HG02884 (cell line): ENCODE measurements at regions not wholly inside any gene's neighbourhood (a gene's known extent, or its start where the extent isn't known, plus 50 kb on each side); places are given as distances from the start of the nearest gene placed in this dataset.
"Not testable (repeated sequence)": the region's sequence is repeated elsewhere in the genome, so short reads cannot be mapped to it uniquely, and the experiment has no call there.

Source experiments
- ATAC-seq: cut with Tn5 transposase; IDR thresholded peaks from one replicate; pipeline ENCODE4 v1.9.1; 2021; ENCODE audit warnings: mild to moderate bottlenecking, moderate library complexity; ENCODE audit not compliant: unreplicated experiment

DNA sequence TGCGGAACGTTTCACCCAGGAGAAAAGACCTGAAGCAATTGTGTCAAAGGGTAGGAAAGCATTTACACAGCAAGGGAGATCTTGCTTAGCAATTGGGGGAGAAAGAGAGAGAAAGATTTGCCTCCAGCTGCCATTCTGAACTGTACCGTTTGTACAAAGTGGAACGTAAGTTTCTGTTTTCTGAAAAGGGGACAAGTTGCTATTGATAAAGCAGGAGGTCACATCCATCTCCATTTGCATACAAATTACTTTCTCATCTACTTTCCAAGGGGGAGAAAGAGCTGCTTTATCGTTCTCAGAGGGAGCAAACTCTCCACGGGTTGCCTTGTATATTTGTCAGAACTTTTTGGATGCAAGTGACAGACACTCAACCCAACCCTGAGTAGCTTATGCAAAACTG is 92.0 kb upstream of the CARD11 start:
- ATAC-seq: no peak

GRCh38 chr7:3138206-3138605 is 94.5 kb upstream of the CARD11 start:
- ATAC-seq: no peak

DNA sequence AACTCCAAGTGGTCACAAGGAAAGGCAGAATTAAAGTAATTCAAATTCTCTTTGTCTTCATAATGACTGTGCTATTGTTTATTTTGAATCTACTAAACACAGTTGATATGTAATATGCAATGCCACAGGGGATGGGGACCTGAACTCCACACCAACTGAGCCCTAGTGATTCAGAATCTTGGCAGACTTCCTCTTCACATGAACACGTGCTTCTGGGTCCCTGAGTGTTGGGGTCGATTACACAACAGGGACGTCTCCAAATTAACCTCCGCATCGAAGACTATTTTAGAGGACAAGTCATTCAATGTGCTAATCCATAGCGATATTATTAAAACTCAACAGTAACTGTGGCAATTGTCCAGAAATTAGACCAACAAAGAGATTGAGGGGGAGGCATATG is 95.3 kb upstream of the CARD11 start:
- ATAC-seq: no peak

DNA sequence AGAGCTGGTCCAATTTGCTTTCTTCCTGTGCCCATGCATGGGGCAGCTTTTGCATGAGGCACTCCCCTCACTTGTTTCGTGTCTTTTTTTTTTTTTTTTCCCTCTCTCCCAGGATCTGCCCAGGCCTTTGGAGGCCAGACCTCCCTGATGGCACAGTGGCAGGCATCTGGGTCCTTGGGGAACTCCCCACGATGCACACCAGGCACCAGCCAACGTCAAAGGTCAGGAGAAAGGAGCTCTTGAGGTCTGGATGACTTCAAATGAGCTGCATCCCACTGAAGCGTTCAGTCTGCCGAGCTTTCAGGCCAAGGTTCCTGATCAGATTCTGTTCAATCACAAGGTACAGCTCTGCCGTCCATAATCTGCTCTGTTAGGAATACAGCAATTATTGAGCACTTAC is 97.2 kb upstream of the CARD11 start:
- ATAC-seq: no peak

DNA sequence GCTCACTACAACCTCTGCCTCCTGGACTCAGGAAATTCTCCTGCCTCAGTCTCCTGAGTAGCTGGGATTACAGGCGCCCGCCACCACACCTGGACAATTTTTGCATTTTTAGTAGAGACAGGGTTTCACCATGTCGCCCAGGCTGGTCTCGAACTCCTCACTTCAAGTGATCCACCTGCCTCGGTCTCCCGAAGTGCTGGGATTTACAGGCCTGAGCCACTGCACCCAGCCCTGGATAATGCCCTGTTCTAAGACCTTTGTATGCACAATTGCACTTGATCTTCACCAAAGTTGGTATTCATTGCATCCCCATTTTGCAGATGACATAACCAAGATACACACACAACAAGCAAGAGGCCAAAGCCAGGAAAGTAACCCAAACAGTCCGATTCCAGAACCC is 97.7 kb upstream of the CARD11 start:
- no peak for ATAC-seq

DNA sequence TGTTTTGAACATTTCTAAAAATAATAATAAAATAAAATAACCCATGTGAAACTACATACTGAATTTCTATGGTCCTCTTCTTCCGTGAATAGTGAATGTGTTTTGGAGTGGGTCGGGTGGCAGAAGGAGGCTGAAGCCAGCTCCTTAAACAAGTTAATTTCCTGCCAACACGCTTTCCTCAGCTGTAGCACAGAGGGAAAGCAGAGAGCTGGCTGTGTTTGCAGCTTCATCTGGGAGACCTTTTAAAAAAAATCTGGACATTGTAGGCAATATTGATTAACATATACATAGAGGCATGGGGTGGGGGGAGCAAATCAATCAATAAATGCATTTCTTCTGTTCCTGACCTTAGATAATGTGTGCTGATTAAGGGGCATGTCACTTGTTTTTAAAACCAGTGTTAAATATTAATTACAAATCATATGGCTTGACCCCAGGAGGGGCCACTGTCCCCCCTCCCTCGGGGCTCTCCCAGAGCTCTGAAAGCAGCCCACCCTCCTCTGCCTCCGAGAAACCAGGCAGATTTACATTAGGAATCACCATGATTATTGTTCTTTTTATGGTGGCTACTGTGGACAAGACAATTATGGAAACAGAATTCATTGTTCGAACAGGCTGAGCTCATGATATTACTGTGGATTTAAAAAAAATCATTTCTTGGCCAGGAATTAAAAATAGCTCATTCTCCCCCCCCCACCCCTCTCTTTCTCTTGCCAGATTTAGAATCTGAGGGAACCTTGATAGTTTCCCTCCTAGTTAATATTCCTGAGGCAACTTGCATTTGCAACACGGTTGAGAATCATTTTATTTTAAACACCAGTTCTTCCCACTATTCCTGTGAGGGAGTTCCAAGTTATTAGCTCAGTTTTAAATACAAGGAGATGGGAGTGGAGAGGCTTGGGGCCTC is 100.5 kb upstream of the CARD11 start:
- ATAC-seq: no peak

GRCh38 chr7:3144776-3145125 is 101.1 kb upstream of the CARD11 start:
- ATAC-seq: not testable (repeated sequence)

GRCh38 chr7:3146571-3147226 is 103.0 kb upstream of the CARD11 start:
- no peak for ATAC-seq

DNA sequence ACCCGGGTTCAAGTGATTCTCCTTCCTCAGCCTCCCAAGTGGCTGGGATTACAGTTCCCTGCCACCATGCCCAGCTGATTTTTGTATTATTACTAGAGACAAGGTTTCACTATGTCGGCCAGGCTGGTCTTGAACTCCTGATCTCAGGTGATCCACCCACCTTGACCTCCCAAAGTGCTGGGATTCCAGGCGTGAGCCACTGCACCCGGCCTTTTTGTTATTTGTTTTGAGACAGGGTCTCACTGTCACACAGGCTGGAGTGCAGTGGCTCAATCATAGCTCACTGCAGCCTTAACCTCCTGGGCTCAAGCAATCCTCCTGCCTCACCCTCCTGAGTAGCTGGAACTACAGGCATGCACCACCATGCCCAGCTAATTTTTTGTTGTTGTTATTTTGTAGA is 104.8 kb upstream of the CARD11 start:
- ATAC-seq: not testable (repeated sequence)

- ATAC-seq: no peak
Observed at GRCh38 chr7:3149231-3149995, 105.7 kb upstream of the CARD11 start.

DNA sequence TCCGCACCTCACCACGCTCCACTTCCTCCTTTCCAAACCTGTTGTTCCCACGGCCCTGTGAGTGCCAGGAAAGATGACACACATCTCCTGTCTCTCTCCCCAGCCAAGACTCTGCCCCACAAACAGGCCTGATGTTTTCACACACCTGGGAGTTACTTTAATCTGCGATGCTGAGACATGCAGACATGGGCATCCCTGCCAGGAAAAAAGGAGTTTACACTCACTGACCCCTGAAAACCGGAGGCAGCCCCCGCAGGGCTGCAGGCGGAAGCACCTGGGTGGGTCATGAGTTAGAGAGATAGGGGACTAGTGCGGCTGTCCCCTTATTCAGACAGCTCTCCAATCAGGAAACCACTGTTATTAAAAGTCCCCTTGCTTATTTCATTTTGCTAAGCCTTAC is 106.4 kb upstream of the CARD11 start:
- ATAC-seq: no peak

- no peak for ATAC-seq
Observed at GRCh38 chr7:3151784-3152183, 108.1 kb upstream of the CARD11 start.

DNA sequence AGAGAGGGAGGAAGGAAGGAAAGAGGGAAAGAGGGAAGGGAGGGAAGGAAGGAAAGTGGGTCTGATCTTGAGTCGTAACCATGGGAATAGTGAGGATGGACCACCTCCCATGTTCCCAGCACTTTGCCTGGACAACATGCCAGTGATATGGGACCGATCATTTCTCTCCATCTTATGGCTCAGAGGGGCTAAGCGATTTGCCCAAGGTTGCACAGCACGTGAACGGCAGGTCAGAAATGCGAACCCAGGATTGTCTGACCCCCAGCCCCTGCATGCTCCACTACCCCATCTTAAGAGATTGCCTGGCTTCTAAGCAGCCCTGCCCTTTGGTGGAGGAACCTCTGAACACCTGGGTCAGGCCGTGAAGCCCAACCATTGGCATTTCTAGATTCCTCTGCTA is 109.0 kb upstream of the CARD11 start:
- no peak for ATAC-seq

- no peak for ATAC-seq
Observed at GRCh38 chr7:3153118-3153517, 109.5 kb upstream of the CARD11 start.

DNA sequence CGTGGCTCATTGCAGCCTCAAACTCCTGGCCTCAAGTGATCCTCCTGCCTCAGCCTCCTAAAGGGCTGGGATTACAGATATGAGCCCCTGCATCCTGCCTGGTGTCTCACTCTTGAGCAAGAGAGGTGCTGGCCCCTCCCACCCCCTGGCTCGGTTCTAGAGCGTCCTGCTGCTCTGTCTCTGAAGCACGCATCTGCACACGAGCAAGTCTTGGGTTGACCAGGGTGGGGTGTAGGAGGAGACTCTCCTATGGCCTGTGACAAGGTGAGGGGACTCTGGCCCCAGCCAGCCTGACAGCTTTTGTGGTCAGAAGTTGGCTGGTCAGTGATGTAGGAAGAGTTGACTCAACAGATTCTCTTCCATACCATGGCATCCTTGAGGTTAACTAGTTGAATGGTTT is 110.7 kb upstream of the CARD11 start:
- no peak for ATAC-seq

- no peak for ATAC-seq
Observed at GRCh38 chr7:3154881-3155494, 111.3 kb upstream of the CARD11 start.

DNA sequence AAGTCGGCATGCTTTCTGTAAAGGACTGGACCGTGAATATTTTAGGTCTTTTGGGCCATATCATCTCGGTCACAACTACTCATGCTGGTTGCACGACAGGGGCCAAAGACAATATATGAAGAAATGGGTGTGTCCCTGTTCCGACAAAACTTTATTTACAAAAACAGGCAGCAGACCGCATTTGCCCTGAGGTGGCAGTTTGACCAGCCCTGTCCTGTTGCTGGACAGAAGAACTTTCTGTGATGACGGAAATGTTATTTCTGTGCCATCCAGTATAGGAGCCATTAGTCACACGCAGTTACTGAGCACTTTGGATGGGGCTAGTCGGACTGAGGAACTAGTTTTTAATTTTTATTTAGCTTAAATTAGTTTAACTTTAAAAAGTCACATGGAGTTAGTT is 112.8 kb upstream of the CARD11 start:
- ATAC-seq: no peak

DNA sequence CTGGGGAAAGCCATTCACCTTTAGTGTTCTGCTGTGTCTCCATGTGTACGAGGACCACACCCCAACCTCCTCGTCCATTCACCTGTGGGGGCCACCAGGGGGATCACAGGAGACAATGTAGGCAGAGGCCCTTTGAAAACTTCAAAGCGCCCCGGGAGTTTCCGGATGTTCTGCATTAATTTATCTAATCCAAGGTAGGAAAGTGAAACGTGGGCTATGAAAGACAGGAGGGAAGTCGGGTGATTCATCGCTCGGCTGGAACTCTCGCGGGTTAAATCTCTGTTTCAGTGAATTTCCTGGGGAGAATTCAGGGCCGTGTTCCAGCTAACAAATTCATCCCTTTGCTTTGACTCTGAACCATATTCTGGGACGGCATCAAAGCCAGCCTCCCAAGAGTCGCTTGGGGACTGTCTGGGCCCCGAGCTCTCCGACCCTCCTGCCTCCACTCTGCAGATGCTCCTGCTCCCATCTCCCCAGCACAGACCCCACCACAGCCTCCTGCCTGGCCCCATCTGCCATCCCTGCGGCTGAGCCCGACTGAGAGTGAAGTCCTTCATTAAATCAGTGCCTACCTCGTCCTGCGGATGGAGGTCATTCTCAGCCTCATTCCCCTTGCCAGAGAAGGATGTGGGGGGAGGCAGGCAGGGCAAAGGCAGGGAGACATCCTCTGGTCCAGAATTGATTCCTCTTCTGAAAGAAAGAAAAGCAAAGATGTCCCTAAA is 114.1 kb upstream of the CARD11 start:
- ATAC-seq: no peak

DNA sequence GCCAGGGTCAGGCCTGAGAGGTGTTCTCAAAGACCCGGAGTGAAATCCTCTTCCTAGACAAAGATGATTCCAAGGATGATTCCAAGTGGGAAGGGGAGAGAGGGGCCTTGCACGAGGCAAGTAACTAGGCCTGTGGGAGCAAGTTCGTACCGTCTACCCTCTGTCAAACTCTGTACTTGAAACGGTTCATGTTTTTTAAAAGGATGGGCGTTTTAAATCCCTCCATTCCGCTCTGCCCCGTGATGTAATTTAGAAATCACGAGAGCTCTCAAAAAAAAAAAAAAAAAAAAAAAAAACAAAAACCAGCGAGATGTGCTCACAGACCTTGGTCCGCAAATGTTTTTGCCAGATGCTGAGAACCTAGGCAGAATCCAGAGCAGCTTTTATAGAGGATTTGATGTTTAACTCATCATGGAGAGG is 114.7 kb upstream of the CARD11 start:
- no peak for ATAC-seq

- ATAC-seq: no peak
Observed at GRCh38 chr7:3159039-3159438, 115.4 kb upstream of the CARD11 start.

GRCh38 chr7:3159445-3159844 is 115.8 kb upstream of the CARD11 start:
- ATAC-seq: no peak
